G401 (cell line): ENCODE measurements at regions not wholly inside any gene's neighbourhood (a gene's known extent, or its start where the extent isn't known, plus 50 kb on each side); places are given as distances from the start of the nearest gene placed in this dataset.
"Not testable (repeated sequence)": the region's sequence is repeated elsewhere in the genome, so short reads cannot be mapped to it uniquely, and the experiment has no call there.

Experiments used
- DNase-seq: peaks from one replicate; pipeline ENCODE4 v3.0.0-alpha.2; 2015; ENCODE audit warnings: low spot score
- in situ Hi-C: cut with HindIII; loops from 2 replicates; pipeline ENCODE4 v1.10.0; 2016; ENCODE audit warnings: low sequenced_read_pairs, mixed read lengths

DNA sequence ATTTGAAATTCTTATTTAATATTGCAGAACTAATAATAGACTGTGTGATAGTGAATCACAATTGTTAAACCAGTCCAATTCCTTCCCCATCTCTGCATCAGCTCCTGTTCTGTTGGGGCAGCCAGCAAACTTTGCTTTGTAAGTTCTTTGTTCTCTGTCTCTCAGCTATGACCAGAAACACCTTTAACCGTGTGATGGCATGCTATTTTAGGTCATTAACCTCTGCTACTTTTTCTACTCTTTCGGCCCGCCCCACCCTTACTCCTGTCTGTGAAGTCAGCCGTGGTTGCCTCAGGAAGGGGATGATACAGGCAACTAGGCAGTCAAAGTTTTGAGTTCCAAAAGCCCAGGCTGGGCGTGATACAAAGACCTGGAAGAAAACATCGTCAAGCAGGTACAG, 51.3 kb upstream of the EGFL6 start:
- in situ Hi-C loops = no loop called here
- no peak for DNase-seq

DNA sequence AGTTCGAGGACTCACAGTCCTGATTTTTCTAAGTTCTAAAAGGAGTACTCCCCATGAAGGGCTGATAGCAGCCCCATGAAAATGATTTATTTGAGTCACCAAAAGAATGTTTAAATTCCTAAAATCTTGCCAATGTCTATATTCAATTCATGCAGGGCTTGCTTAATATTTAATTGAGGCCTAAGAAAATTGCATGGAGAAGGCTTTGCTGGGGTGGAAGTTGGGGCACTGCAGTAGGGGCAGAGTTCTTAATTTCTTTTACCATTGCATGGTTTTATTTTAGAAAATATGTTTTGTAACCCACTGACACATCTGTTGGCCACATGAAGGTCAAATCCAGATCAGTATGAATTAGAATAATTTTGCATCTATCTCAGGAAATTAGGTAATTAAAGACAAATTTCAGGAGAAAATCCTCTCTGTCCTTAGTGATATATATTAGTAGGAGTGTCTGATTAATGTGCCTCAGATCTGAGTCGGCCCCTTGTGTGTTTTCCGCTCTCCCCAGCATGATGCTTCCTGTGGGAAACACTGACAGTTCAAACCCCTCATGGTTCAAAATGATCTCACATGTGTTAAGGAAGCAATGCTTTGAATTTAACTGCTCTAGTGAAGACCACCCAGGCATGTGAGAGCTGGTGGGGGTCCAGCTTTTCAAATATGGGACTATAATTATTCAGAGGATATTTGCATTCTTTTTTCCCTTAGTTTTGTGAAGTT, 54.0 kb upstream of the EGFL6 start:
- no peak for DNase-seq
- in situ Hi-C loops = no loop called here

DNA sequence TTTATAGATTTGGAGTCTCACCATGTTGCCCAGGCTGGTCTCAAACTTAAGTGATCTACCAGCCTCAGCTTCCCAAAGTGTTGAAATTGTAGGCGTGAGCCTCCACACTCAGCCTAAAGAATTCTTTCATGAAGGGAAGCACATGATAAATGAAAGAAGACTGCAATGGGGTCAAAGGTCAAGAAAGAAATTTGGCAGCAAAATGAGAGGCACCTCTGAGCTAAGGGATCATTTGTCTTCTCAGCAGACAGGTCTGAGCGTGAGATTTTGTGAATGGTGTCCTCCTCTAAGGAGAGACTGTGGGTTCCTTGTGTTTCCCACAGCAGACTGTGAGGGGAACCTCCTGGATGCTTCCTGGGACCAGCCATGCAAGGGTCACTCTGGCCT, 57.5 kb upstream of the EGFL6 start:
- DNase-seq = no peak
- in situ Hi-C loops = no loop called here

DNA sequence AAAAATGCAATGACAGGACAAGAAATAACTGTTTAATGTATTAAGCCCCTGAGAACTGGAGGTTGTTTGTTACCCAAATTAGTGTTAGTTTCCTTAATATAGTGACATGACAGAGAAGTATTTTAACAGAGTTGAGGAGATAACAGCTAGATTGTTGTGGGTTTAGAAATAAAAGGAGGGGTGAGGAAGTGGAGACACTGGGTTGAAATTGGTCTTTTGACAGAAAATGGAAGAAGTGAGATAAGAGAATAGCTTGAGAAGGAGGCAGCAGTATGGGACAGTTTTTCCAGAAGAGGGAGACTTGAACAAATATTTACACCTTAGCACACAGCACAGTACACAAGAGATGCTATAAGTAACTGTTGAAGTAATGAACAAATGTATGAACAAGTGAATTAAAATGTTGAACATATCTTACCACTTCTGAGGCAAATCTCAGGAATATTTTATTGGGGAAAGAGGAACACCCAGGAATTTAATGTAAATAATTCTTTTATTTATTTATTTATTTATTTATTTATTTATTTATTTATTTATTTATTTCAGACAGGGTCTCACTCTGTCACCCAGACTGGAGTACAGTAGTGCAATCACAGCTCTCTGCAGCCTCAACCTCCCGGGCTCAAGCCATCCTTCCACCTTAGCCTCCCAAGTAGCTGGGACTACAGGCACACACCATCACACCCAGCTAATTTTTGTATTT, 58.0 kb upstream of the EGFL6 start:
- no peak for DNase-seq
- in situ Hi-C loops = no loop called here

DNA sequence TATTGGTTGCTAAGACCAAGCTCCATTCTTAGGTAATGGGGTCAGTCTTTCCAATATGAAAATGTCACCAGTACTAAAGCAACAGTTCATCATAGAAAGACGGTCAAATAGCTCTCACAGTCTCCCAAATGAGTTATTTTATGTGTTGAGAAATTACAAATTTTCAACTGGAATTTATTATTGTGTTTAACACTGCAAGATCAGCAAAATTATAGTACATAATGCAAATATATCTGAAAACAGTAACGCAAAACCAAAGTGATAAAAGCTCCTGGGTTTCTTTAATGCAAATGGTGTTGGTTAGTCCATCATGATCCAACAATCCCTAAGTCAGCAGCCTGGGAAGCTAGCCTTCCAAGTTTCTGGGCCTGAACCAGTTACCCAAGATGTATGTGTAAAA, 61.5 kb upstream of the EGFL6 start:
- in situ Hi-C loops = no loop called here
- no peak for DNase-seq

DNA sequence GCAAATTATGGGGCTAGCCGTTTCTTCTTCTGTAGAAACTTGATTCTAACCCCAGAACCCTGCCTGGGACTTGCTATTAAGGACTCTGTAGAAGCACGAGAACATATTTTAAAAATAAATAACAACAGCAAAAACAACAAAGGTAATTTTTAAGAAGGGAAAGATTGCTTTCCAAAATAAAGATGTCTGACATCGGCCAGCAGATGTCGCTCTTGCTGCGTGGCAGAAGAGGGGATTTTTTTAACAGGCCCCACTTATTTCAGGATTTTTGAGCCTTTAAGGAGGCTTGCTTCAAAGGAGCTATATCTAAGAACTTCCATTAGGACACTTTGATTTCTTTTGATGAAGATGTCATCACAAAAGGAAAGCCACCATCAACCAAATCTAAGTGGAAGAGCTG, 62.8 kb upstream of the EGFL6 start:
- in situ Hi-C loops = no loop called here
- peak; percentile 45 for DNase-seq

DNA sequence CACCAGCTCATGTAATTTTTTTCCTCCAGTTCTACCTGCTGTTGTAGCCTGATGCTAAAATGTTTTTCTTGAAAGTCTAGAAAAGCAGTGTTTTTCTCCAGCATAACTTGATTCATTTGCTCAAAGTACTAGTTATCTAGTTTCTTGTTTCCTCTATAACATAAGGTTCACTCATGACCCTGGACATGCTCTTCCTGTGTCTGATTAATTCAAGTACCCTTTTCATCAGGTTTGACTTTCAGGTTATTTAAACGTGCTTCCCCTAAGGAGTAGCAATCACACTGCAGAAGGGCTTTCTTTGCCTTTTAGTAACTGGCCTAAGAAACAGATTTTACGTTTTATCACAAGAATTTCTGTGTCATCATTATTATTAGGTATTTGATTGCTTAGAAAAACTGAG, 66.8 kb upstream of the EGFL6 start:
- in situ Hi-C loops = no loop called here
- DNase-seq = no peak

DNA sequence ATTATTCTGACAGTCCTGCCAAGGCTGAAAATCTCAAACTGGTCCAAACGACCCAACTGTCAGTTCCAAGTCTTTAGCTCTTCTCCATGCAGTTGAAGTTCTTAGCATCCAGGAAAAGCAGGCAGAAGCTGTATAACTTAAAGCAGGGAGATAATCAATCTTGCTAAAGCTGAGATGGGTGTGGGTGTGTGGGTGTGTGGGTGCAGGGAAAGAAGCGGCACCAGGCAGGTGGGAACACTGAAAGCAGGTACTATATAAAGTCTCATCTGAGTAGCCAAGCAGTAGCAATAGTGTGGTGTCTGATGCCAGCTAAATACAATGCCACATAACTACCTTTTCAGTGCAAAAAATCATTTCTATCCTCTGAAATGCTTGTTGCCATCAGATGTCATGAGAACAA, 69.7 kb upstream of the EGFL6 start:
- DNase-seq = no peak
- in situ Hi-C loops = no loop called here

DNA sequence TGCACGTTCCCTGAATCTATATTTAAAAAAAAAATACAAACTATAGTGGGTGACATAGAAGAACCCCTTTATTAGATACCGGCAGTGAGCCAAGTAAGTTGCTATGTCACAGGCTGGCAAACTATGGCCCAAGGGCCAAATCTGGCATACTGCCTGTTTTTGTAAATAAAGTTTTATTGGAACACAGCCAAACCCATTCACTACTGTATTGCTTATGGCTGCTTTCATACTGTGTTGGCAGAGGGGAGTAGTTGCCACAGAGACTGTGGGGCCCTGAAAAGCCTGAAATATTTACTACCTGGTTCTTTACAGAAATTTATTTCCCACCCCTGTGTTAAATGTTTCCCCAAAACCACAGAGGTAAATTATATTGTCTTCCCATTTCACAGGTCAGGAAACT, 71.2 kb upstream of the EGFL6 start:
- in situ Hi-C loops = no loop called here
- no peak for DNase-seq

DNA sequence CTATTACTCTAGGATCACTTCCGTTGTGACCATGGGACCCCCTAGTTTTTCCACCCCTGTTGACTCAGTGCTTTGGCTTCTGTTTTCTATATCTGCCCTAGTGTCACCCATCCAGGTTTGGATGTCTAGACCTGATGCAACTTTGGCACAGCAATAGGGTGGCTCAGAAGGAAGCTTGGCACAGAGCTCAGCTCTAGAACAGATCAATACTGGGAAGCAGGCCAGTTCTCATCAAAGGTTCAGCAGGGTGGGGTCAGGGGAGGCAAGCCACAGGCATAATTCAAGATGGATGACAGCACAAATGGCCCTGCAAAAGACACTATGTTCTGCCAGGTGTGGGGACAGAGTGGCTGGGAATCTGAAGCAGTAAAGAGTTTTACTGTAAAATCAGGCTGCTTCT, 74.2 kb upstream of the EGFL6 start:
- in situ Hi-C loops = no loop called here
- DNase-seq = no peak

DNA sequence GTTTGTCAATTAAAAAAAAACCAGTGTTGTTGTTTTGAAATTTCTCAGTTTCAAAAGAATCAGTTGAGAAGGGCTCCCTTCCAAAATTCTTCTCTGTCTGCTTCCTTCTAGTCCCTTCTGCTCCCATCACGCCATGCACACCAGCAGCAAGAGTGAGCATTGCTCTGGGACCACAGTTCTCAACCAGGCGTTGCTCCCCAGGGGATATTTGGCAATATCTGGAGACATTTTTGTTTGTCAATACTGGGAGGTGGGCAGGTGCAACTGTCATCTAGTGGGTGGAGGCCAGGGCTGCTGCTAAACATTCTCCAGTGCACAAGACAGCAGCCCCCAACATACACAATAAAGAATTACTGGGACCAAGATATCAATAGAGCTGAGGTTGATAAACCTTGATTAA, 74.8 kb upstream of the EGFL6 start:
- in situ Hi-C loops = no loop called here

DNA sequence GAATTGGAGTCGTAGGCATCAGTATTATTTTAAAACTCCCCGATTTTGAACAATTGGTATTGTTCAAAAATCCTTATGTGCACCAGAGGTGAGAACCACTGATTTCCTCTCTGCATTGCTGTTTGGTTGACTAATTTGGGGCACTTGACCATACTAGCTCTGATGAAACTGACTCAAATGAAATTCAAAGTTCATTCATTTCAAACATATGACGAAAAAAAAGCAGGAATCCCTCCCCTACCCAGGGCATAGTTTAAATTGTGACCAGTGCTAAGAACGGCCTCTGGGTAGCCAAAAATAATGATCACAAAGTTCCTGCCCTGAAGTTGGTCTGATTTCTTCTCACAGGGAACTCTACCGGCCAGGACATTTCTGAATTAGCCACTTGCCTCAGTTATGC, 75.7 kb upstream of the EGFL6 start:
- in situ Hi-C loops = no loop called here
- no peak for DNase-seq

More for the DNA sequence above, 74.8 kb upstream of the EGFL6 start:
- no peak for DNase-seq

DNA sequence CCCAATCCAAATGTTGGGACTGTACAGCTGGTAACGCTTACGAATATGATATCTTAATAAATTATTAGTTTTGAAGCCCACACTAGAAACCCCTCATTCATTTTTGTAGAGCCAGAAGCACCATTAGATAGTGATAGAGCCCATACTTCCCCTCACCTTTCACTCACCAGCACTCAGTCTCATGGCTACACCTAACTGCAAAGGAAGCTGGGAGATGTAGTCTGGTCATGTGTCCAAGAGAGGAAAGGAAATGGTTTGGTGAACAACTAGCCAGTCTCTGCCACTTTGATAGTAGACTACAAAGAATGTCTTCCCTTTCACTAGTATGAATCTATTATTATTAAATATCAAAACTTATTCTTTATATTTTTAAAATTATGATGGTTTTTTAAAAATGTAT, 77.1 kb upstream of the EGFL6 start:
- in situ Hi-C loops = no loop called here
- DNase-seq = no peak

DNA sequence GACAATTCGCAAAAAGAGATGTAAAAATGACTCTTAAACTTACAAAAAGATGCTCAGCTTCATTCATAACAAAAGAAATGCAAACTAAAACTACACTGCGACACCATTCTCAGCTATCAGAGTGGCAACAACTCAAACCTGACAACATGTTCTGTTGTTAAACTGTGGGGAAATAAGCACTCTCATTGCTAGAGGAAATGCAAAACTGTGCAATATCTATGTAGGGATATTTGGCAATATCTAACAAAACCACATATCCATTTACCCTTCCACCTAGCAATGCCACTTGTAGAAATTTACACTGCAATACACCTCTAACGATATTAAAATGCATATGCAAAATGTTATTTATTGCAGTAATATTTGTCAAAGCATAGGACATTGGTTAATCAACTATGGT, 78.3 kb upstream of the EGFL6 start:
- in situ Hi-C loops = no loop called here

DNA sequence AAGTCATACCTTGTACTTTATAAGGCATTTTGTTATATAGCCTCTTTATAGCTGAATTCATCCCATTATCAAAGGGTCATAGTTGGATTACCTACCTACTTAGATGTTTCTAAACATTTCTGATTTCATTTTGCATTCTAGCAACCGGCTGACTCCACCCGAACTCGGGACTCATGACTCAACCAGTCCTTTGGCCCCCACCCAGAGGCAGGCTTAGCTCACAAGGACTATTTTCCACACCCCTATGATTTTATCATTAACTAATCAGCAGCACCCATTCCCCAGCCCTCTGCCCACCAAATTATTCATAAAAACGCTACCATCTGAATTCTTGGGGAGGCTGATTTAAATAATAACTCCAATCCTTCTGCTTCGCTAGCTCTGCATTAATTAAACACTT, 79.9 kb upstream of the EGFL6 start:
- in situ Hi-C loops = no loop called here

More for the DNA sequence above, 78.3 kb upstream of the EGFL6 start:
- no peak for DNase-seq

DNA sequence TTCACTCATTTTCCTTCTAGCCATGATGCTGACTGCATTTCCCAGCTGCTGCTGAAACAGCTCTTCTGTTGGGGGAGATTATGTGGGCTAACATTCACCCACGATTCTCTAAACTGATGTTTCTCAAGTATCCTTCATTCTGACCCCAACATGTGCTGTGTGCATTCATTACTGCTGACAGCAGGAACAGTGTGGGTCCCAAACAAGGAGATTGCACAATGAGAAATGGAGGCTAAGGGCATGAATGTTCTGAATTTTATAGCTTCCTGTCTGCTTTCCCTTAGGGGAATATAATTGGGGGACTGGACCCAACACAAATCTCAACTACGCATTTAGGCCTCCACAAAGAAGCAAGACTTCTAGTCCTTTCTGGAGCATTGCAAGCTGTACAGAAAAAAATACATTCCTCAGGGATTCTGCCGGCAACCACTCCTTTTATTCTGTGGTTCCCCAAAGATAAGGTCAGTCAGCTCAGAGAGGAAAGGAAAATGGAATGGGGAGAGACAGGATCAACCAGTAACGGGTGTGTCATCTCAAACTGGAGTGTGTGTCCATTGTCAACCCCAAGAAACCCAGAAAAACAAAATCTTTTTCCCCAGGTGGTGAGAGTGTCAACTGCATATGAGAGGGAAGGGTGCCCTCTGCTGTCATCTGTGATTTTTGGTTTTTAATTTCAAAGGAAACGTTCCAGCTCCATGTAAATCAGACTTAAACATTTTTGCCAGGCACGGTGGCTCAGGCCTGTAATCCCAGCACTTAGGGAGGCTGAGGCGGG, 81.5 kb upstream of the EGFL6 start:
- in situ Hi-C loops = no loop called here

More for the DNA sequence above, 79.9 kb upstream of the EGFL6 start:
- peak; percentile 25 for DNase-seq

DNA sequence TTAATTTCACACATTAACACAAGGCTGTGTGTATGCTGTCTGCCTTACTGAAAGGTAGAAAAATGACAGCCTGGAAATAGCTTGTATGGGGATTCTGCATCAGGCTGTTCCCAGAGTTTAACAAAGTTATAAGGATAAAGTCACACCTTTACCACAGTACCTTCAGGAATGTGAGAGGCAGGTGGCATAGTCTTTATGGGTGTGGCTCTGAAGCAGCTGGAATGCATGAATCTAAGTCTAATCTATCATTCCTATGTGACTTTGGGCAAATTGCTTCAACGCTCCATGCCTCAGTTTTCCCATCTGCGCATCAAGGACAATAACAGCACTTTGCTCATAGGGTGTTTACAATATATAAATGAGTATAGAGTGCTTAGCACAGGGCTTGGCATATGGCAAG, 84.2 kb upstream of the EGFL6 start:
- in situ Hi-C loops = no loop called here

More for the DNA sequence above, 81.5 kb upstream of the EGFL6 start:
- DNase-seq = peak; percentile 75

DNA sequence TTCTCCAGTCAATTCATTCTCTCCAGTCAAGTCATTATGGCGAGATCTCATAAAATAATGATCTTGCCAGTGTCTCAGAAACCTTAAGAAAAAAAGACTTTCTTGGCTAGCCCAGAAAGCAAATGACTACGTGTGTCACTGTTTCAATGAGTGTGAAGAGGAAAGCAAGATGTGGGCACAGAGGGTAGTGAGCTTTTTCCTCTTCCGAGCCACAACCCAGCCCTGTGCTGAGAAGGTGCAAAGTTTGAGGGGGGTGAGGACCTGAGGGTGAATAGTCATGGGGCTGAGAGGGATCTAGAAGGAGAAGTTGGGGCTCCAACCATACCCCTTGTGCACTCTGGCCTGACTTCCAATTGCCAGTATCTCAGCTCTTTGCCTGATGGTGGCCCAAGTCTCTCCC, 85.6 kb upstream of the EGFL6 start:
- in situ Hi-C loops = no loop called here
- no peak for DNase-seq

More for the DNA sequence above, 84.2 kb upstream of the EGFL6 start:
- DNase-seq = no peak

DNA sequence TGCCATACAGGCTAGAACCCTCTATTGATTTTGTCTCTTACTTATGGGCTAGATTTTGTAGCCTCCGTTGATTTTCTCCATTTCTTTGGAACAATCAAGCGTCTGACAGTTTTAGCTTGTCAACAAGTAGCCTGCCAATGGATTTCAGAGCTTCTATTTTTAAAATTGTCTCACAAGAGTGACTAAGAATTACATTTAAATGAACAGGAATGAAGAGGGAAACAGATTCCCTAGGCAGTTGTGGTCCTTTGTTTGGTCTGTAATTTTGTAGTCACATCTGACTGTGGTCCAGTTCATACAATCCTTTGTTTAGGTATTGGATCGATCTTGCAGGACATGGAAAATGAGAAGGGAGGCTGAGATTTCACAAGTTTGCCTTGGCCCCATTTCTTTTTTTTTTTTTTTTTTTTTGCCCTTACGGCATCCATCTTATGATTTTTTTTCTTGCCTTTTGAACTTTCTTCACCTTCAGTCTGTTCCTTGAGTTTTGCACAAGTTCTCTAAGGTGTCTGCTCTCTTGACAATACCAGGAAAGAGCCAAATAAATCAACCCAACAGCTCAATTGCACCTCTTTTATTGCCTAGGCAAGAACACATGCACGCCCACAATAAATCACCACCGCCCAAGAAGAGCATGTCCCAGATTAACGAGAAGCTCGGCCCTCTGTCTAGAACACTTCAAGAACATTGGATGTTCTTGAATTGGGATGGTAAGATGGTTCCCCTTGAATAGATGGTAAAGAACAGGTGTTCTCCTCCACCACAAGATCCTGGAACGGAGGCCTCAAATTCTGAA, 86.5 kb upstream of the EGFL6 start:
- in situ Hi-C loops = no loop called here

DNA sequence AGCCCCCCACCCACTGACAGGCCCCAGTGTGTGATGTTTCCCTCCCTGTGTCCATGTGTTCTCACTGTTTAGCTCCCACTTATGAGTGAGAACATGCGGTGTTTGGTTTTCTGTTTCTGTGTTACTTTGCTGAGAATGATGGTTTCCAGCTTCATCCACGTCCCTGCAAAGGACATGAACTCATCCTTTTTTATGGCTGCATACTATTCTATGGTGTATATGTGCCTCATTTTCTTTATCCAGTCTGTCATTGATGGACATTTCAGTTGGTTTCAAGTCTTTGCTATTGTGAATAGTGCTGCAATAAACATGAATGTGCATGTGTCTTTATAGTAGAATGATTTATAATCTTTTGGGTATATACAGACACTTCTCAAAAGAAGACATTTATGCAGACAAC, 88.6 kb upstream of the EGFL6 start:
- DNase-seq, in situ Hi-C loops: not testable (repeated sequence)

More for the DNA sequence above, 86.5 kb upstream of the EGFL6 start:
- DNase-seq = no peak
